B cell (primary cell): ENCODE measurements at regions not wholly inside any gene's neighbourhood (a gene's known extent, or its start where the extent isn't known, plus 50 kb on each side); places are given as distances from the start of the nearest gene placed in this dataset.
A peak's percentile ranks its signal among the peaks of the same experiment; 100 is the strongest.

Source experiments
- ATAC-seq: fragments of 200-7000 bp; cut with Tn5 transposase; one replicate; pipeline ENCODE4 v1.10.0; 2021; ENCODE audit warnings: low read depth, mild to moderate bottlenecking, moderate number of reproducible peaks, moderate library complexity
- CTCF ChIA-PET: fragments of 350-600 bp; sonication (Branson Sonifier 250); formaldehyde crosslinking; loops from one replicate; lab custom pipeline; 2021; ENCODE audit warnings: antibody characterized with exemption, inconsistent platforms; lab: Charles Lee
- POLR2A ChIA-PET: fragments of 350-600 bp; sonication (Branson Sonifier 250); formaldehyde crosslinking; loops from one replicate; lab custom pipeline; 2021; ENCODE audit warnings: antibody characterized with exemption; lab: Charles Lee
- DNase-seq: peaks from one replicate; pipeline ENCODE4 v3.0.0; 2013
- H2AFZ ChIP-seq: 2 replicates; pipeline ENCODE4 v1.6.1; 2012; ENCODE audit warnings: mild to moderate bottlenecking, low read depth, low read length; ENCODE audit not compliant: insufficient read depth, poor library complexity, severe bottlenecking
- H3K27ac ChIP-seq, 2 donors: 1 replicate in 1 of 2; 2 replicates in 1 of 2; pipeline ENCODE4 v1.5.1; 2012 to 2013; ENCODE audit warnings: low read length in 2 of 2, mild to moderate bottlenecking in 2 of 2, moderate library complexity in 1 of 2
- H3K27me3 ChIP-seq, 4 experiments: fragments of 200-600 bp in 1 of 4; sonication (generic) in 1 of 4; replicated peaks in 1 of 4; 1 replicate in 2 of 4; 2 replicates in 2 of 4; pipeline versions ENCODE4 v1.6.1 to v1.7.0; 2013 to 2016; ENCODE audit warnings: low read length in 3 of 4, mild to moderate bottlenecking in 2 of 4, mixed read lengths in 1 of 4, moderate library complexity in 1 of 4; ENCODE audit not compliant: insufficient read depth in 4 of 4, control insufficient read depth in 3 of 4; ENCODE audit errors: control extremely low read depth in 1 of 4
- H3K36me3 ChIP-seq, 2 experiments: replicated peaks in 1 of 2; 1 replicate in 1 of 2; 2 replicates in 1 of 2; pipeline versions ENCODE4 v1.6.1 to v1.7.1; 2013; ENCODE audit warnings: low read length in 1 of 2; ENCODE audit not compliant: insufficient read depth in 2 of 2, control insufficient read depth in 1 of 2; ENCODE audit errors: control extremely low read depth in 1 of 2, extremely low read depth in 1 of 2
- H3K4me1 ChIP-seq, 2 donors: fragments of 200-600 bp in 1 of 2; sonication (generic) in 1 of 2; 1 replicate in 1 of 2; 2 replicates in 1 of 2; pipeline versions ENCODE4 v1.5.1 to v1.6.1; 2013 to 2017; ENCODE audit warnings: low read length in 2 of 2; ENCODE audit not compliant: control insufficient read depth in 2 of 2, insufficient read depth in 2 of 2
- H3K4me2 ChIP-seq: replicated peaks from 2 replicates; pipeline ENCODE3; 2012; ENCODE audit warnings: mild to moderate bottlenecking, low read depth, low read length; ENCODE audit not compliant: poor library complexity, severe bottlenecking
- H3K4me3 ChIP-seq, 5 experiments: fragments of 200-600 bp in 1 of 5; sonication (generic) in 1 of 5; 1 replicate in 3 of 5; 2 replicates in 2 of 5; pipeline versions ENCODE4 v1.5.1 to v1.7.0; 2011 to 2016; ENCODE audit warnings: low read length in 4 of 5, mild to moderate bottlenecking in 4 of 5, low read depth in 2 of 5, control low read depth in 1 of 5, moderate library complexity in 1 of 5; ENCODE audit not compliant: insufficient read depth in 1 of 5; ENCODE audit errors: control extremely low read depth in 1 of 5, extremely low read depth in 1 of 5
- H3K79me2 ChIP-seq: fragments of 200-600 bp; sonication (generic); one replicate; pipeline ENCODE4 v1.6.0; 2016; ENCODE audit warnings: low read length; ENCODE audit not compliant: control insufficient read depth, insufficient read depth
- H3K9ac ChIP-seq: fragments of 200-600 bp; sonication (generic); 2 replicates; pipeline ENCODE4 v1.6.1; 2017; ENCODE audit warnings: mild to moderate bottlenecking, low read length, moderate library complexity
- H3K9me3 ChIP-seq, 3 donors: one replicate each; pipeline versions ENCODE4 v1.6.1 to v1.7.1; 2013; ENCODE audit warnings: low read length in 2 of 3; ENCODE audit not compliant: control insufficient read depth in 2 of 3, insufficient read depth in 1 of 3; ENCODE audit errors: control extremely low read depth in 1 of 3
- H4K20me1 ChIP-seq: 2 replicates; pipeline ENCODE4 v1.6.0; 2012; ENCODE audit warnings: mild to moderate bottlenecking, low read length; ENCODE audit not compliant: insufficient read depth, control insufficient read depth, poor library complexity, severe bottlenecking
- H3K27ac Mint-ChIP-seq: one replicate; pipeline ENCODE4 v1.8.0; 2021; ENCODE audit warnings: mixed read lengths
- H3K27me3 Mint-ChIP-seq: one replicate; pipeline ENCODE4 v1.8.0; 2021; ENCODE audit warnings: mixed read lengths
- H3K4me1 Mint-ChIP-seq: one replicate; pipeline ENCODE4 v1.8.0; 2021; ENCODE audit warnings: mixed read lengths
- H3K4me3 Mint-ChIP-seq: one replicate; pipeline ENCODE4 v1.8.0; 2021; ENCODE audit warnings: mixed read lengths
- H3K9me3 Mint-ChIP-seq: one replicate; pipeline ENCODE4 v1.8.0; 2022; ENCODE audit warnings: mixed read lengths; ENCODE audit not compliant: insufficient read depth
- CTCF ChIP-seq: fragments of 200-600 bp; IDR thresholded peaks from one replicate; pipeline ENCODE4 v1.8.0; 2022; ENCODE audit warnings: antibody characterized with exemption, mild to moderate bottlenecking
- EZH2 ChIP-seq: IDR thresholded peaks from 2 replicates; pipeline ENCODE4 v1.6.1; 2012; ENCODE audit warnings: borderline replicate concordance, low read depth, mild to moderate bottlenecking, moderate library complexity, low read length; ENCODE audit not compliant: insufficient read depth, poor library complexity, severe bottlenecking
- WGBS: methylation state at CpG from one replicate; pipeline ENCODE4 v1.1.5; 2013; ENCODE audit warnings: missing lambda C conversion rate; ENCODE audit not compliant: insufficient coverage; 5-methylcytosine and 5-hydroxymethylcytosine counted together
- intact Hi-C: fragments of 100-400 bp; cut with micrococcal nuclease; formaldehyde crosslinking; loops from one replicate; pipeline ENCODE4 v1.10.0; 2022

- H3K27me3 ChIP-seq = no peaks in the 10 kb centered on the region
- POLR2A ChIA-PET = interaction anchor here (0.7 kb wide), 1 partner anchor 70 kb away, joined by 7 read pairs; no protein-coding TSS in a partner anchor
- peaks cover 2% of the 10 kb centered on the region for H3K9me3 Mint-ChIP-seq
- no peaks in the 10 kb centered on the region for H3K9me3 ChIP-seq
- H4K20me1 ChIP-seq = no peaks in the 10 kb centered on the region
- CTCF ChIA-PET = interaction anchor here (0.8 kb wide), 1 partner anchor 11 kb away, joined by 3 read pairs; no protein-coding TSS in a partner anchor
- H3K4me3 ChIP-seq = peak overlapping the region in 2 of 5 experiments; percentile 29 to 38
- no peaks in the 10 kb centered on the region for H3K79me2 ChIP-seq
- peak overlapping the region; percentile 62 to 83 for H3K27ac ChIP-seq
- peaks cover 35% of the 10 kb centered on the region for H3K4me1 Mint-ChIP-seq
- H3K9ac ChIP-seq = peak overlapping the region; percentile 36
- DNase-seq = no peak
- TF ChIP-seq EZH2 (no peak), CTCF (no peak)
- H3K4me3 Mint-ChIP-seq = no peak overlapping the region
- H3K4me2 ChIP-seq = peak overlapping the region; percentile 55
- H3K27ac Mint-ChIP-seq = peak overlapping the region; percentile 85
- H3K4me1 ChIP-seq = peaks cover 22 to 39% of the 10 kb centered on the region in 2 donors
- H3K27me3 Mint-ChIP-seq = no peaks in the 10 kb centered on the region
- ATAC-seq = no peak
- no peaks in the 10 kb centered on the region for H3K36me3 ChIP-seq
- WGBS = no CpG with 5 or more reads among the region's 2 CpGs
- intact Hi-C loops = no loop called here
- H2AFZ ChIP-seq = peak overlapping the region; percentile 53
Observed at GRCh38 chr2:189951791-189952535, 110.6 kb downstream of the MSTN start.

DNA sequence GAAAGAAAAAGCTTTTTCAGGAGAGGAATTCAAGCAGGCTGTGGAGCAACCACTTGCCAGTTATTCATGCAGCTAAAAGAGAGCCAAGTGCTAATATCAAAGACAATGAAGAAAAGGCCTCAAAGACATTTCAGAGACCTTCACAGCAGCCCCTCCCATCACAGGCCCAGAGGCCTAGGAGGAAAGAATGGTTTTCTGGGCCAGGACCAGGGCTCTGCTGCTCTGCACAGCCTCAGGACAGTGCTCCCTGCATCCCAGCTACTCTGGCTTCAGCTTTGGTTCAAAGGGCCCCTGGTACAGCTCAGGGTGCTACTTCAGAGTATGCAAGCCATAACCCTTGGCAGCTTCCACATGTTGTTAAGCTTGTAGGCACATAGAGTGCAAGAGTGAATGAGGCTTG, 119.5 kb downstream of the MSTN start:
- no peak overlapping the region for H3K4me3 Mint-ChIP-seq
- peaks cover 24% of the 10 kb centered on the region for H3K9me3 Mint-ChIP-seq
- no peak overlapping the region for H3K4me3 ChIP-seq

More for the DNA sequence above, 119.5 kb downstream of the MSTN start:
- H3K79me2 ChIP-seq = no peaks in the 10 kb centered on the region
- no peak overlapping the region for H2AFZ ChIP-seq
- peaks cover 9% of the 10 kb centered on the region for H3K4me1 Mint-ChIP-seq
- H3K27me3 Mint-ChIP-seq = no peaks in the 10 kb centered on the region
- H3K4me2 ChIP-seq = no peak overlapping the region
- intact Hi-C loops = no loop called here
- H3K4me1 ChIP-seq = peaks cover 0 to 16% of the 10 kb centered on the region in 2 donors
- peaks cover 0 to 32% (median 18%) of the 10 kb centered on the region in 3 donors for H3K9me3 ChIP-seq
- no peak overlapping the region for H3K27ac Mint-ChIP-seq
- no peaks in the 10 kb centered on the region for H3K36me3 ChIP-seq
- ATAC-seq (no peak), DNase-seq (no peak)
- TF ChIP-seq CTCF (no peak), EZH2 (no peak)
- H3K27ac ChIP-seq = no peak overlapping the region
- H4K20me1 ChIP-seq = no peaks in the 10 kb centered on the region
- no peak overlapping the region for H3K9ac ChIP-seq
- ChIA-PET POLR2A (no interaction called here), CTCF (no interaction called here)
- no peaks in the 10 kb centered on the region for H3K27me3 ChIP-seq
